Nephron (organoid): ENCODE measurements at regions not wholly inside any gene's neighbourhood (a gene's known extent, or its start where the extent isn't known, plus 50 kb on each side); places are given as distances from the start of the nearest gene placed in this dataset.

Source experiments
- H3K27ac Mint-ChIP-seq, 3 experiments: 2 replicates each; pipeline ENCODE4 v1.8.0; 2020; ENCODE audit warnings: mixed read lengths in 3 of 3, mild to moderate bottlenecking in 2 of 3, moderate library complexity in 1 of 3
- H3K27me3 Mint-ChIP-seq: 2 replicates; pipeline ENCODE4 v1.8.0; 2021; ENCODE audit warnings: low read depth, mild to moderate bottlenecking, moderate library complexity, mixed read lengths
- H3K36me3 Mint-ChIP-seq: 2 replicates; pipeline ENCODE4 v1.8.0; 2020; ENCODE audit warnings: low read depth, mixed read lengths
- H3K4me1 Mint-ChIP-seq: 2 replicates; pipeline ENCODE4 v1.8.0; 2020; ENCODE audit warnings: mixed read lengths
- H3K4me3 Mint-ChIP-seq, 3 experiments: 2 replicates each; pipeline ENCODE4 v1.8.0; 2020; ENCODE audit warnings: mild to moderate bottlenecking in 3 of 3, mixed read lengths in 3 of 3, moderate library complexity in 2 of 3
- H3K9me3 Mint-ChIP-seq: 2 replicates; pipeline ENCODE4 v1.8.0; 2020; ENCODE audit warnings: mixed read lengths
- CTCF ChIP-seq, 3 experiments: fragments of 200-600 bp; sonication (generic); IDR thresholded peaks; one replicate each; pipeline ENCODE4 v1.5.0; 2021; ENCODE audit warnings: antibody characterized with exemption in 3 of 3; ENCODE audit not compliant: unreplicated experiment in 3 of 3

- H3K4me3 Mint-ChIP-seq = no peak overlapping the region
These were observed 174.4 kb upstream of the PRLR start for GRCh38 chr5:35404701-35405100.

GRCh38 chr5:35393901-35394300, 163.6 kb upstream of the PRLR start:
- H3K27ac Mint-ChIP-seq = peak overlapping the region in 2 of 3 experiments; percentile 56 to 76
- peaks cover 3% of the 10 kb centered on the region for H3K36me3 Mint-ChIP-seq
- H3K27me3 Mint-ChIP-seq = peaks cover 3% of the 10 kb centered on the region
- peaks cover 10% of the 10 kb centered on the region for H3K9me3 Mint-ChIP-seq
- H3K4me3 Mint-ChIP-seq = no peak overlapping the region
- no peak for TF ChIP-seq CTCF (IDR thresholded peaks at IDR 0.05; ENCODE audit: unreplicated experiment in 3 of 3)
- H3K4me1 Mint-ChIP-seq = no peaks in the 10 kb centered on the region

More at GRCh38 chr5:35404701-35405100, 174.4 kb upstream of the PRLR start:
- Mint-ChIP-seq H3K27ac (no peak overlapping the region), H3K4me1 (no peaks in the 10 kb centered on the region), H3K9me3 (no peaks in the 10 kb centered on the region), H3K27me3 (no peaks in the 10 kb centered on the region), H3K36me3 (no peaks in the 10 kb centered on the region)
- TF ChIP-seq CTCF (IDR thresholded peaks at IDR 0.05; ENCODE audit: unreplicated experiment in 3 of 3) = no peak

- H3K27ac Mint-ChIP-seq = no peak overlapping the region
- no peak for TF ChIP-seq CTCF (IDR thresholded peaks at IDR 0.05; ENCODE audit: unreplicated experiment in 3 of 3)
- H3K9me3 Mint-ChIP-seq = peaks cover 9% of the 10 kb centered on the region
- no peak overlapping the region for H3K4me3 Mint-ChIP-seq
- no peaks in the 10 kb centered on the region for H3K36me3 Mint-ChIP-seq
- no peaks in the 10 kb centered on the region for H3K4me1 Mint-ChIP-seq
- H3K27me3 Mint-ChIP-seq = no peaks in the 10 kb centered on the region
These were observed 154.4 kb upstream of the PRLR start for GRCh38 chr5:35384658-35385057.

- Mint-ChIP-seq H3K4me3 (no peak overlapping the region), H3K27ac (no peak overlapping the region), H3K4me1 (no peaks in the 10 kb centered on the region), H3K27me3 (no peaks in the 10 kb centered on the region), H3K9me3 (peaks cover 4% of the 10 kb centered on the region), H3K36me3 (no peaks in the 10 kb centered on the region)
- no peak for TF ChIP-seq CTCF (IDR thresholded peaks at IDR 0.05; ENCODE audit: unreplicated experiment in 3 of 3)
These were observed 152.8 kb upstream of the PRLR start for GRCh38 chr5:35383041-35383440.

- Mint-ChIP-seq H3K9me3 (no peaks in the 10 kb centered on the region), H3K27me3 (peaks cover 4% of the 10 kb centered on the region), H3K4me3 (no peak overlapping the region), H3K27ac (no peak overlapping the region), H3K4me1 (no peaks in the 10 kb centered on the region), H3K36me3 (no peaks in the 10 kb centered on the region)
- no peak for TF ChIP-seq CTCF (IDR thresholded peaks at IDR 0.05; ENCODE audit: unreplicated experiment in 3 of 3)
These were observed 147.4 kb upstream of the PRLR start for GRCh38 chr5:35377653-35378052.

- Mint-ChIP-seq H3K36me3 (no peaks in the 10 kb centered on the region), H3K4me3 (no peak overlapping the region), H3K27me3 (peaks cover 4% of the 10 kb centered on the region), H3K4me1 (no peaks in the 10 kb centered on the region), H3K9me3 (no peaks in the 10 kb centered on the region), H3K27ac (no peak overlapping the region)
- no peak for TF ChIP-seq CTCF (IDR thresholded peaks at IDR 0.05; ENCODE audit: unreplicated experiment in 3 of 3)
These were observed 144.3 kb upstream of the PRLR start for GRCh38 chr5:35374584-35374983.
